Suprapubic skin (tissue), 4 donors: ENCODE measurements at regions not wholly inside any gene's neighbourhood (a gene's known extent, or its start where the extent isn't known, plus 50 kb on each side); places are given as distances from the start of the nearest gene placed in this dataset.

Source experiments
- CTCF ChIP-seq, 2 donors: fragments of 200-600 bp in 1 of 2; fragments of 450-650 bp in 1 of 2; sonication (generic) in 1 of 2; IDR thresholded peaks; one replicate each; pipeline ENCODE4 v1.5.1; 2016 to 2019; ENCODE audit warnings: antibody characterized with exemption in 2 of 2, mild to moderate bottlenecking in 1 of 2, moderate library complexity in 1 of 2
- POLR2A ChIP-seq, 2 donors: fragments of 450-650 bp; IDR thresholded peaks; one replicate each; pipeline ENCODE4 v1.6.1; 2017; ENCODE audit warnings: antibody characterized with exemption in 2 of 2, mild to moderate bottlenecking in 2 of 2, moderate library complexity in 2 of 2
- POLR2AphosphoS5 ChIP-seq, 3 donors: sonication (generic); formaldehyde crosslinking; IDR thresholded peaks; one replicate each; pipeline ENCODE4 v1.6.1; 2017; ENCODE audit warnings: antibody characterized with exemption in 3 of 3

GRCh38 chr2:175620106-175620505, 382.0 kb downstream of the LNPK start:
- TF ChIP-seq POLR2AphosphoS5 (IDR thresholded peaks at IDR 0.05) (no peak), POLR2A (IDR thresholded peaks at IDR 0.05) (no peak), CTCF (IDR thresholded peaks at IDR 0.05) (no peak)
